Testis (tissue), 2 donors: ENCODE measurements at regions not wholly inside any gene's neighbourhood (a gene's known extent, or its start where the extent isn't known, plus 50 kb on each side); places are given as distances from the start of the nearest gene placed in this dataset.

Experiments used
- DNase-seq: peaks from one replicate; pipeline ENCODE4 v3.0.0-alpha.2; 2019
- H3K27ac ChIP-seq, 2 donors: fragments of 200-600 bp; sonication (generic); one replicate each; pipeline ENCODE4 v1.5.1; 2019
- H3K27me3 ChIP-seq: fragments of 200-600 bp; sonication (generic); one replicate; pipeline ENCODE4 v1.5.1; 2019
- H3K36me3 ChIP-seq: fragments of 200-600 bp; sonication (generic); one replicate; pipeline ENCODE4 v1.5.1; 2017; ENCODE audit warnings: low read depth; ENCODE audit errors: missing control alignments
- H3K4me1 ChIP-seq: fragments of 200-600 bp; sonication (generic); one replicate; pipeline ENCODE4 v1.5.1; 2019
- H3K4me3 ChIP-seq, 2 donors: fragments of 200-600 bp; sonication (generic); one replicate each; pipeline ENCODE4 v1.5.1; 2017 to 2019
- H3K9me3 ChIP-seq: fragments of 200-600 bp; sonication (generic); one replicate; pipeline ENCODE4 v1.5.1; 2017
- CTCF ChIP-seq, 3 experiments: fragments of 450-650 bp in 2 of 3; fragments of 200-600 bp in 1 of 3; sonication (generic) in 1 of 3; IDR thresholded peaks; one replicate each; pipeline ENCODE4 v1.5.1; 2016 to 2019; ENCODE audit warnings: antibody characterized with exemption in 3 of 3, mild to moderate bottlenecking in 2 of 3, moderate library complexity in 1 of 3
- POLR2A ChIP-seq: fragments of 450-650 bp; IDR thresholded peaks from one replicate; pipeline ENCODE4 v1.6.1; 2017; ENCODE audit warnings: antibody characterized with exemption, mild to moderate bottlenecking, moderate library complexity
- WGBS, 2 donors: methylation state at CpG; one replicate each; pipeline ENCODE4 v1.1.5; 2018; 5-methylcytosine and 5-hydroxymethylcytosine counted together
- intact Hi-C: fragments of 100-400 bp; cut with DNase I; formaldehyde crosslinking; loops from one replicate; pipeline ENCODE4 v1.15.1; 2023; ENCODE audit warnings: low total_unique reads

- Histone ChIP-seq H3K27me3 (no peaks in the 10 kb centered on the region), H3K9me3 (no peaks in the 10 kb centered on the region), H3K36me3 (no peaks in the 10 kb centered on the region), H3K4me3 (no peak overlapping the region), H3K27ac (no peak overlapping the region), H3K4me1 (no peaks in the 10 kb centered on the region)
- WGBS, 2 donors: 76 to 85% methylated on average over 3 of the region's 3 CpGs
- TF ChIP-seq POLR2A (no peak), CTCF (IDR thresholded peaks at IDR 0.05) (no peak)
- intact Hi-C loops: no loop called here
- no peak for DNase-seq
These were observed 207.1 kb upstream of the ZFHX3 start for GRCh38 chr16:73255031-73255430.

GRCh38 chr16:73253922-73254480 is 206.1 kb upstream of the ZFHX3 start:
- no peaks in the 10 kb centered on the region for H3K9me3 ChIP-seq
- no peak overlapping the region for H3K4me3 ChIP-seq
- H3K27ac ChIP-seq: no peak overlapping the region
- H3K4me1 ChIP-seq: no peaks in the 10 kb centered on the region
- no peaks in the 10 kb centered on the region for H3K27me3 ChIP-seq
- H3K36me3 ChIP-seq: no peaks in the 10 kb centered on the region
- DNase-seq: no peak
- intact Hi-C loops: no loop called here
- TF ChIP-seq CTCF (IDR thresholded peaks at IDR 0.05) (no peak), POLR2A (no peak)
- WGBS, 2 donors: 84 to 90% methylated on average over 3 of the region's 3 CpGs

GRCh38 chr16:73252446-73252845 is 204.5 kb upstream of the ZFHX3 start:
- no peaks in the 10 kb centered on the region for H3K27me3 ChIP-seq
- H3K4me1 ChIP-seq: no peaks in the 10 kb centered on the region
- H3K9me3 ChIP-seq: no peaks in the 10 kb centered on the region
- WGBS, 2 donors: 30 to 43% methylated on average over 10 of the region's 10 CpGs
- TF ChIP-seq POLR2A: no peak
- no peak for TF ChIP-seq CTCF (IDR thresholded peaks at IDR 0.05)
- no peaks in the 10 kb centered on the region for H3K36me3 ChIP-seq
- intact Hi-C loops: no loop called here
- H3K4me3 ChIP-seq: no peak overlapping the region
- no peak for DNase-seq
- no peak overlapping the region for H3K27ac ChIP-seq

GRCh38 chr16:73251608-73252007 is 203.7 kb upstream of the ZFHX3 start:
- H3K4me1 ChIP-seq: no peaks in the 10 kb centered on the region
- no peaks in the 10 kb centered on the region for H3K27me3 ChIP-seq
- H3K36me3 ChIP-seq: no peaks in the 10 kb centered on the region
- H3K4me3 ChIP-seq: no peak overlapping the region
- TF ChIP-seq CTCF (IDR thresholded peaks at IDR 0.05): no peak
- no peak for TF ChIP-seq POLR2A
- intact Hi-C loops: no loop called here
- H3K27ac ChIP-seq: no peak overlapping the region
- 80% methylated on average over 6 to 7 of the region's 7 CpGs for WGBS, 2 donors
- DNase-seq: no peak
- no peaks in the 10 kb centered on the region for H3K9me3 ChIP-seq

GRCh38 chr16:73248316-73248715 is 200.4 kb upstream of the ZFHX3 start:
- TF ChIP-seq POLR2A (no peak), CTCF (IDR thresholded peaks at IDR 0.05) (no peak)
- Histone ChIP-seq H3K27me3 (no peaks in the 10 kb centered on the region), H3K4me1 (no peaks in the 10 kb centered on the region), H3K36me3 (no peaks in the 10 kb centered on the region), H3K9me3 (no peaks in the 10 kb centered on the region), H3K27ac (no peak overlapping the region), H3K4me3 (no peak overlapping the region)
- intact Hi-C loops: no loop called here
- 91 to 92% methylated on average over 4 of the region's 4 CpGs for WGBS, 2 donors
- no peak for DNase-seq
